OCI-LY1 (cell line): ENCODE measurements at regions not wholly inside any gene's neighbourhood (a gene's known extent, or its start where the extent isn't known, plus 50 kb on each side); places are given as distances from the start of the nearest gene placed in this dataset.

ENCODE experiments used
- H2AFZ ChIP-seq: fragments of 200-600 bp; sonication (generic), shearing (Covaris generic); 2 replicates; pipeline ENCODE4 v1.6.0; 2014; ENCODE audit warnings: antibody characterized with exemption, mild to moderate bottlenecking, low read length
- H3F3A ChIP-seq: fragments of 200-600 bp; sonication (generic), shearing (Covaris generic); 2 replicates; pipeline ENCODE4 v1.6.0; 2014; ENCODE audit warnings: mild to moderate bottlenecking, antibody characterized with exemption, low read length, moderate library complexity; ENCODE audit not compliant: insufficient read depth
- H3K27ac ChIP-seq: fragments of 200-600 bp; sonication (generic); 2 replicates; pipeline ENCODE4 v1.5.1; 2014; ENCODE audit warnings: low read length, mixed run types, mild to moderate bottlenecking, low read depth; ENCODE audit not compliant: poor library complexity, severe bottlenecking
- H3K27me3 ChIP-seq: fragments of 200-600 bp; sonication (generic); 2 replicates; pipeline ENCODE4 v1.6.0; 2014; ENCODE audit warnings: antibody characterized with exemption, mild to moderate bottlenecking, low read length, moderate library complexity; ENCODE audit not compliant: insufficient read depth
- H3K36me3 ChIP-seq: fragments of 200-600 bp; sonication (generic); 2 replicates; pipeline ENCODE4 v1.6.1; 2014; ENCODE audit warnings: mild to moderate bottlenecking, antibody characterized with exemption, low read length, moderate library complexity, mixed read lengths; ENCODE audit not compliant: insufficient read depth
- H3K4me1 ChIP-seq: fragments of 200-600 bp; sonication (generic); 2 replicates; pipeline ENCODE4 v1.5.1; 2014; ENCODE audit warnings: mild to moderate bottlenecking, low read length, moderate library complexity; ENCODE audit not compliant: insufficient read depth, severe bottlenecking
- H3K4me2 ChIP-seq: fragments of 200-600 bp; sonication (generic), shearing (Covaris generic); 2 replicates; pipeline ENCODE4 v1.6.1; 2014; ENCODE audit warnings: low read length
- H3K4me3 ChIP-seq: fragments of 200-600 bp; sonication (generic); 2 replicates; pipeline ENCODE4 v1.5.1; 2014; ENCODE audit warnings: low read length, low read depth, mild to moderate bottlenecking, mixed read lengths; ENCODE audit not compliant: poor library complexity, severe bottlenecking
- H3K79me2 ChIP-seq: fragments of 200-600 bp; shearing (Covaris generic); 2 replicates; pipeline ENCODE4 v1.6.1; 2016; ENCODE audit warnings: mixed run types, low read length, mixed read lengths; ENCODE audit not compliant: insufficient read depth
- H3K9ac ChIP-seq: fragments of 200-600 bp; sonication (generic), shearing (Covaris generic); 2 replicates; pipeline ENCODE4 v1.6.1; 2014; ENCODE audit warnings: mild to moderate bottlenecking, low read length, mixed read lengths
- H3K9me2 ChIP-seq: fragments of 200-600 bp; sonication (generic), shearing (Covaris generic); 2 replicates; pipeline ENCODE4 v1.6.1; 2014; ENCODE audit warnings: low read depth, mild to moderate bottlenecking, low read length, mixed read lengths
- H3K9me3 ChIP-seq: fragments of 200-600 bp; shearing (Covaris generic); 2 replicates; pipeline ENCODE4 v1.6.1; 2014; ENCODE audit warnings: low read length, mixed read lengths
- H4K20me1 ChIP-seq: fragments of 200-600 bp; sonication (generic), shearing (Covaris generic); 2 replicates; pipeline ENCODE4 v1.6.0; 2016; ENCODE audit warnings: mild to moderate bottlenecking, low read length; ENCODE audit not compliant: insufficient read depth
- EZH2 ChIP-seq: fragments of 200-600 bp; sonication (generic), shearing (Covaris generic); IDR thresholded peaks from 2 replicates; pipeline ENCODE4 v1.8.0; 2017; ENCODE audit warnings: borderline replicate concordance, mixed run types, mild to moderate bottlenecking, antibody characterized with exemption, low read length, moderate library complexity, mixed read lengths
- TF ChIP-seq, protein P1 (sequence below): fragments of 200-600 bp; sonication (generic), shearing (Covaris generic); IDR thresholded peaks from 2 replicates; pipeline ENCODE4 v1.5.1; 2017; ENCODE audit warnings: mild to moderate bottlenecking, antibody characterized with exemption, low read length, moderate library complexity, mixed read lengths

GRCh38 chr20:21006611-21007010 lies 99.5 kb downstream of the LINC00237 start:
- Histone ChIP-seq H3K4me3 (no peak overlapping the region), H3K79me2 (no peaks in the 10 kb centered on the region), H3F3A (no peaks in the 10 kb centered on the region), H3K27ac (no peak overlapping the region), H2AFZ (no peak overlapping the region), H3K4me2 (no peak overlapping the region), H3K27me3 (no peaks in the 10 kb centered on the region), H3K9ac (no peak overlapping the region), H3K9me3 (no peaks in the 10 kb centered on the region), H3K9me2 (no peaks in the 10 kb centered on the region), H3K36me3 (no peaks in the 10 kb centered on the region), H4K20me1 (no peaks in the 10 kb centered on the region), H3K4me1 (no peaks in the 10 kb centered on the region)
- TF ChIP-seq, protein P1, sequence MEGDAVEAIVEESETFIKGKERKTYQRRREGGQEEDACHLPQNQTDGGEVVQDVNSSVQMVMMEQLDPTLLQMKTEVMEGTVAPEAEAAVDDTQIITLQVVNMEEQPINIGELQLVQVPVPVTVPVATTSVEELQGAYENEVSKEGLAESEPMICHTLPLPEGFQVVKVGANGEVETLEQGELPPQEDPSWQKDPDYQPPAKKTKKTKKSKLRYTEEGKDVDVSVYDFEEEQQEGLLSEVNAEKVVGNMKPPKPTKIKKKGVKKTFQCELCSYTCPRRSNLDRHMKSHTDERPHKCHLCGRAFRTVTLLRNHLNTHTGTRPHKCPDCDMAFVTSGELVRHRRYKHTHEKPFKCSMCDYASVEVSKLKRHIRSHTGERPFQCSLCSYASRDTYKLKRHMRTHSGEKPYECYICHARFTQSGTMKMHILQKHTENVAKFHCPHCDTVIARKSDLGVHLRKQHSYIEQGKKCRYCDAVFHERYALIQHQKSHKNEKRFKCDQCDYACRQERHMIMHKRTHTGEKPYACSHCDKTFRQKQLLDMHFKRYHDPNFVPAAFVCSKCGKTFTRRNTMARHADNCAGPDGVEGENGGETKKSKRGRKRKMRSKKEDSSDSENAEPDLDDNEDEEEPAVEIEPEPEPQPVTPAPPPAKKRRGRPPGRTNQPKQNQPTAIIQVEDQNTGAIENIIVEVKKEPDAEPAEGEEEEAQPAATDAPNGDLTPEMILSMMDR = no peak
- no peak for TF ChIP-seq EZH2

DNA sequence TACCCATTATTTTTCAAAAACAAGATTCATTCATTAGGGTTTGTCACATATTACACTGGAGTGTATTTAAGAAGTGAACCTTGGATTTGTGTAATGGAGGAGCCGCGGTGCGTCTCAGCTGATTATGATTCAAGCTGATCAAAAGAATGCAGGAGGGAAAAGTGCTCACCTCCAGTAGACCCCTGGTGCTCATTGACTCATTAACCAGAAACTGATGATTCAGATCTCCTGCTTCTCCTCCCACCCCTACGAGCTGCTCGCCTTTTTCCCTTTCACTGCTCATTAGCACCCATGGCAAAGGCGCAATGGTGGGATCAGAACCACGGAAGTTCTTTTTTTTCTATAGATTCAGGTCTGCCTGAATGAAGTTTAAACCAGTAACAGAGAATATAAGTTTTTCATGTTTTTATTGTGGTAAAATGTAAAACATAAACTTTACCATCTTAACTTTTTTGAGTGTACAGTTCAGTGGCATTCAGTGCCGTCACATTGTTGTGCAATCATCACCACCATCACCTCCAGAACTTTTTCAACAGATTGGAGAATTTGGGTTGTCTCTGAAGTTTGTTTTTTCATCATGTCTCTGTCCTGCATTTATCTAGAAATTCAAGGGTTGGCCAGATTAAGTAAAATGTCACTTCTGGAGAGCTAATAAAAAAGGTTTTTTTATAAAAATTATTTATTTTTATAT lies 101.6 kb downstream of the LINC00237 start:
- H3K4me1 ChIP-seq = no peaks in the 10 kb centered on the region
- no peaks in the 10 kb centered on the region for H3K36me3 ChIP-seq
- no peak overlapping the region for H3K27ac ChIP-seq
- no peaks in the 10 kb centered on the region; the same call in 1 of the 2 replicates for H3K27me3 ChIP-seq
- H4K20me1 ChIP-seq = no peaks in the 10 kb centered on the region
- H3K4me3 ChIP-seq = no peak overlapping the region
- H3F3A ChIP-seq = no peaks in the 10 kb centered on the region
- no peak overlapping the region for H2AFZ ChIP-seq
- H3K4me2 ChIP-seq = no peak overlapping the region
- H3K9me2 ChIP-seq = no peaks in the 10 kb centered on the region
- no peaks in the 10 kb centered on the region for H3K79me2 ChIP-seq
- no peak for TF ChIP-seq EZH2
- TF ChIP-seq, protein P1 = no peak
- H3K9ac ChIP-seq = no peak overlapping the region
- no peaks in the 10 kb centered on the region for H3K9me3 ChIP-seq

DNA sequence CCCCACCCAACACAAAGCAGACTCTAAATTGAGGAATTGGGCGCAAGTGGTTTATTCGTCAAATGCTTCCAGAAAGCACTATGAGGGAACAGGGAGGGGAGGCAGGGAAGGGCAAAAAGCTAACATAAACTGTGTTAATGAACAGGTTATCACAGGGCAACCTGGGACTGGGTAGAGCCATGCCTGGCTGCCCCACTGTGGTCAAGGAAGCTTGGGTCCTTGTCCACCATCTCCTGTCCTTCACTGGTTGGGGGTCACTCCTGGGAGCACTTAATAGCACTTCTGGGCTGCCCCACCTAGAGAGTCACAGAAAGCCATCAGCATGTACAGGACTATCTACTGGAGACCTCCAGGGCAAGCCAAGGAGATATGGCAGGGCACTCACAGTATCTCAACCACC lies 102.3 kb downstream of the LINC00237 start:
- Histone ChIP-seq H3K9me2 (no peaks in the 10 kb centered on the region), H3K27me3 (no peaks in the 10 kb centered on the region; the same call in 1 of the 2 replicates), H3K9ac (no peak overlapping the region), H3K4me2 (no peak overlapping the region), H3K4me3 (no peak overlapping the region), H3K27ac (no peak overlapping the region), H2AFZ (no peak overlapping the region), H3F3A (no peaks in the 10 kb centered on the region), H3K36me3 (no peaks in the 10 kb centered on the region), H4K20me1 (no peaks in the 10 kb centered on the region), H3K79me2 (no peaks in the 10 kb centered on the region), H3K9me3 (no peaks in the 10 kb centered on the region), H3K4me1 (no peaks in the 10 kb centered on the region)
- TF ChIP-seq, protein P1 = no peak
- TF ChIP-seq EZH2 = no peak
